Glomerular endothelial cell (primary cell): ENCODE measurements at regions not wholly inside any gene's neighbourhood (a gene's known extent, or its start where the extent isn't known, plus 50 kb on each side); places are given as distances from the start of the nearest gene placed in this dataset.
A peak's percentile ranks its signal among the peaks of the same experiment; 100 is the strongest.

ENCODE experiments used
- DNase-seq: peaks from one replicate; pipeline ENCODE4 v3.0.0-alpha.2; 2011; ENCODE audit warnings: low read depth, low spot score; ENCODE audit errors: extremely low read depth

DNA sequence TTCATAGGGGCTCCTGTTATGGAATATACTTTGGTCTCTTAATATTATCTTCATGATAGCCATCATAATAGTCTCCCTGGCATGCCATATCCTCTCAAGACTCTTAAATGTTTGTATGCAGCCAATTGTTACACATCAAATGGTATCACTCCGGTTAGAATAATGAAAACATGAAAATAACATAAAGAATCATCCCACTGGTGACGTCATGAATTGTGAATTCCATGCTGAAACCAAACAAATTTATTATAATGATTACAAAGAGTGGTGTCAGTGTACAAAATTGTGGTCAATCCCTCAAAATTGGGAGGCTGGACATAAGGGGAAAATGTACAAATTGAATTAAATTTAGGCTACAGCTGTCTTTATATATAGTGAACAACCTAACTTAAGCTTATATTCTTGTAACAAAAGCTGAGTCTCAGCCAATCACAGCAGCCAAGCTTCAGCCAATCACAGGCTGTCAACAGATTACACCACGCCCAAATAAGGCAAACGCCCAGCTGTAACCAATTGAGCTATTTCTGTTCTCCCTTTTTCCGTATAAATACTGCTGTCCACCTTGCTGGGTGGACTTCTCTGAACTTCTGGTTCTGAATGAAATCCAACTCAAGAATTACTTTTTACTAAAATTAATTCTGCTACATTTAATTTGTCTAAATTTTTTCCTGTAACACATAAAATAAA is 156.1 kb downstream of the CHD9NB start:
- DNase-seq, result no peak

DNA sequence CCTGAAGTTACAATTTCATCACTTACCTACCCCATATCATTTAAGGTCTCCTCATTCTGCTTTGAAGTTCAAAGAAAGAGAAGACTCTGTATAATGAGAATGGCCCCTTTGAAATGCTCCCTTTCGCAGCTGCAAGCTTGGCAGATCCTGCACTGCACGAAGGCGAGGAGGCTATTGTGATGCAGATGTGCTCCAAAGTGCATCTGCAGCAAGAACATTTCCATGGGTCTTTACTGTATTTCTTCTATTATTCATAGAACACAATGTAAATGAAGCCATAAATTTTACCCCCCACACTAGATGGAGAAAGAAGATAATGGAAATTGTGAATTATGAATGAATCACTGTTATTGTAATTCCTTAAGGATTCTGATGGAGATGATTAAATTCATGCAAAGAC is 178.7 kb downstream of the CHD9NB start:
- DNase-seq, result no peak

DNA sequence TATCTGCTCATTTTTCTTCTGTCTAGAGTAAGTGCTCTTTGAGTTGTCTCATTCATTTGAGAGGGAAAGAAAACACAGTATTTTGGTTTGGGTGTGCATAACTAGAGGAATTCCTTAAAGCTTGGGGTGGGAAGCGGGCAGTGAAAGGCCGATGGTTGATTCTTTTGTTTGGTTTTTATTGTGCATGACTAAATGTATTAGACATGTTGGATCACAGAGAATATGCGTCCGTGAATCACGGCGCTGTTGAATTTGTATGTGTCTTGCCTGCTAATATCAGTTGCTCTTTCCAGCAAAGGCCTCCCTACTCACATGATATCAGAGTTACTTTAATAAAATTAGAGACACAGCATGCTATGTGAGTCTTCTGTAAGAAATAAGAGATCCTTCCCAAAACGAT is 180.0 kb downstream of the CHD9NB start:
- no peak for DNase-seq

DNA sequence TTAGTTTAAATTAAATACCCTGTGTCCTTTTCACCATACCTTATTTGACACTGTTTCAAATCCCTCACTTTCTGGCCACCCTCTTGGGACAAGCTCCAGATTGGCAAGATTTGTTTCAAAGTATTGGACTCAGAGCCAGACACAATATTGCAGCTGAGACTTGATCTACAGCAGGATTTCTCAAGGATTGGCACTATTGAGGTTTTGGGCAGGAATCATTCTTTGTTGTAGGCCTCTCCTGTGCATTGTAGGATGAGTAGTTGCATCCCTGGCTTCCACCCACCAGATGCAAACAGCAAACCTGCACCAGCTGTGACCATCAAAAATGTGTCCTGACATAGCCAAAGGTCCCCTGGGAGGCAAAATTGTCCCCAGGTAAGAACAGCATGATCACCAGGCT is 181.2 kb downstream of the CHD9NB start:
- DNase-seq, result no peak

DNA sequence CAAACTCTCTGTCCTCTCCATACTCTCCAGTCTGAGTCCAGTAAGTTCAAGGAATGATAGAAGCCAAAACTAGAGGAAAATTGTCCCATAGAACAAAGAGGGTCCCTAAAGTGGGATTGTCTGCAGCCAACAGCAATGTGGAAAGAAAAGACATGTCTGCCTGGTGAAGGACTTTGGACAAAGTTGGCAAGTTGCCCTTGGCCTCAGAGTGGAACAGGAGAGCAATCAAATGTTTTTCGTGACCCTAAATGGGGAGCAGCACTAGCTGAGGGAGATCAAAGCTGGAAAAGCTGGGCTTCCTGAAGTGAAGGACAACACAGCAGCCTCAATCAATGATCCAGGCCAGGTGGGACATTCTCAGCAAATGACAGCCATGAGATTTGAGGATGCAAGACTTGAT is 183.5 kb downstream of the CHD9NB start:
- DNase-seq, result no peak

DNA sequence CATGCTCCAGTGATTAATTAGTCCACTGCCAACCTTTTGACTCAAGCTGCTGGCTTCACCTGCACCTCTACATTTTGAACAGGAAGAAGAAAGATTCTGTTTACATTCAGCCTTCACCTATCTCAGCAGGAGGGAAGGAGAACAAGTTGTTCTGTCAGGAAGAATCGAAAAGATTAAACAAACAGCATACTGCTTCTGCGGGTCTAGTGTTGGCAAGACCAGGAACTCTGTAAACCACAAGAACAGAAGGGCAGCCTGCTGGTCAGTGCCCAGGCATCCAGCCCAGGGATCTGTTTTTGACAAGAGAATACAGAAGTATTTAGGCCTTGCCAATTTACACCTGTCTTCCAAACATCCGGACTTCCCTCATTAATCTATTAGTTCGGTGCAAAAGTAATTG is 189.7 kb downstream of the CHD9NB start:
- DNase-seq, result no peak

DNA sequence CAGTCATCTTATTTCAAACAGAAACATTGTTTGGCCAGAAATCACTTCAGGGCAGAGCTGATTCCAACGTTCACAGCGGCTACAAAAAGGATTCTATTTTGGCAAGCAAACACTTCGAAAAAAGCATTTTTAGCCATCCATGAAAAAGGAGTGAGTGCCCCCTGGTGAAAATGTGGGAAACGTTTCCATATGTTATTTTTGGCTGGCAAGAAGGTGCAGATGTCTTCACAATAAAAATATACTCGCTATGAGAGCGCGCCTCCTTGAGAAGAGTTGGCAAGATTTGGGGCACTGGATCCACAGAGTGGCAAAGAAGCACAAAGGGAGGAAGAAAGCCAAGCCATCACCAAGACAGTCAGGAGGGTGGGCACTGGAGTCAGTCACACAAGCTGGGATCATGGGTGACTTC is 191.1 kb downstream of the CHD9NB start:
- DNase-seq, result no peak

DNA sequence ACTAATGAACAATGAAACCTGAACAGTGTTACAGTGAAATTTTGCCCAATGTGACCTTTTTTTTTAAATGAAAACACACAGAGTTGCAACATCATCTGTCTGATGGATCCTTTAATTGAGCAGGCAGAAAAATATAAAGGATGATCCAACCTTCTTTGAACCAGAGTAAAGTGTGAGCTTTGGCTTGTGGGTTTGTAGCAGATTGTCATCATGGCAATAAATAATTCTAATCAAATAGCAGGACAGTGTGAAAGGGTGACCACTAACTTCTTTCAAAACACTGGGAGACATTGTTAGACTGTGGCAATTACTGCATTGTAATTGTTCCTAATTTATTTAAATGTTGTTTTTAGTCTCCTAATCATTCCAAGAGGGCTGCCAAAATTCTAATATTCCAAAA is 197.2 kb downstream of the CHD9NB start:
- DNase-seq, result no peak

DNA sequence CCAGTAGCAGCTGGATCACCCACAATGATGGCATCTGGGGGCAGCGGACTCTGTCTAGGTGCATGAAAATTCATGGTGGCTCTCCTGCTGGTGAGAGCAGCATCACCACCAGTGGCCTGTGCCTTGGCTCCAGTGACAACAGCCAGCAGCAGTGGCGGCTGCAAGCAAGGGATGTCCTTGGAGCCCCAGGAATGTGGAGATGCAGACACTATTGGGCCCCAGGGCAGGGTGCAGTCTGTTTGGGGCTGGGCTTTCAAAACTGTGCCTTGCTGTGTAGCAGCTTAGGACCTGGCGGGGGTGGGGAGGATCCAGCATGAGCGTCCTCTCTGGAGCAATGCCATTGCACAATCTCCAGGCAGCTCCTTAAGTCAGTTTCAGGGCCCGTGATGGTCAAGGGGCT is 199.7 kb downstream of the CHD9NB start:
- DNase-seq, result no peak

DNA sequence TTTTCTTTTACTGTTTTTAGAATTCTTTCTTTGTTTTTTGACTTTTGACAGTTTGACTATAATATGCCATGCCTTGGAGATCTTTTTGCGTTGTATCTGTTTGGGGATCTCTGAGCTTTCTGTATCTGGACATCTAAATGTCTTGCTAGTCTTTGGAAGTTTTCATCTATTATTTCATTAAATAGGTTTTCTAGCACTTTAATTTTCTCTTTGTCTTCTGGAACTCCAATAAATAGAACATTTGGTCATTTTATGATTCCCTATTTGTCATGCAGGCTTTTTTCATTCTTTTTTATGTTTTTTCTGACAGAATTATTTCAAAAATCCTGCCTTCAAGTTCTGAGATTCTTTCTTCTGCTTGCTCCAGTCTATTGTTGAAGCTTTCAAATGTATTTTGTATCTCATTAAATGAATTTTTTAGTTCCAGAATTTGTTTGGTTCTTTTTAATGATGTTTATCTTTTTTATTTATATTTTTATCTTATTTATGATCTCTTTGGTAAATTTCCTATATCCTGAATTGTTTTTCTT is 201.4 kb downstream of the CHD9NB start:
- no peak for DNase-seq

DNA sequence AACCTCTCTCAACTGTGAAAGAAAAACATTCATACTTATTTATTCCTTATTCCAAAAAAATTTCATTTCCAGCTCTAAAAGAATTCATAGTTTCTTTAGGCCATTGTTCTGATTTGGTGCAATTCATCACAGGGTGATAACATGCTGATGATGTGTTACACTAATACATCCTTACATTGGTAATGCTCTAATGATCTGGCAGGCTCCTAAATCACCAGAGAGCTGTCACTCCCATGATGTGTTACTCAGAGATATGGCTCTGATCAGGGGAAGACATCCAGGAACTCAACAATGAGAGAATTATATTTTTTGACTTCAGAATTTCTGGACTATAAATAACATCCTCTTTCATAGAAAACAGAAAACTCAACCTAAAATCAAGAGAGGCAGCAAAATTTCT is 209.3 kb downstream of the CHD9NB start:
- no peak for DNase-seq

DNA sequence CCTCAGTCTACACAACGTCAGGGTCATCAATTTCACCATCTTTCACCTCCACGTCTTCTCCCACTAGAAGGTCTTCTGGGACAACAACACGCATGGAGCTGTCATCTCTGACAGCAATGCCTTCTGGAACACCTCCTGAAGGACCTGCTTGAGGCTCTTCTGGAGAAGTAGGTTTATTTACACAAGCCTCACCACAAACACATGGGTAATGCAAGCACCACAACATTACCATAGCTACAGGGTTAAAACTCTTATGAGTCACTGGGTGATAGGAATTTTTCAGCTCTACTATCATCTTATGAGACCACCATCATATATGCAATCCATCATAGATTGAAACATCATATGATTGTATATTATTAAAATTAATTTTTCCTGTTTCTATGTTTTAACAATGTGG is 215.4 kb downstream of the CHD9NB start:
- DNase-seq, result no peak

DNA sequence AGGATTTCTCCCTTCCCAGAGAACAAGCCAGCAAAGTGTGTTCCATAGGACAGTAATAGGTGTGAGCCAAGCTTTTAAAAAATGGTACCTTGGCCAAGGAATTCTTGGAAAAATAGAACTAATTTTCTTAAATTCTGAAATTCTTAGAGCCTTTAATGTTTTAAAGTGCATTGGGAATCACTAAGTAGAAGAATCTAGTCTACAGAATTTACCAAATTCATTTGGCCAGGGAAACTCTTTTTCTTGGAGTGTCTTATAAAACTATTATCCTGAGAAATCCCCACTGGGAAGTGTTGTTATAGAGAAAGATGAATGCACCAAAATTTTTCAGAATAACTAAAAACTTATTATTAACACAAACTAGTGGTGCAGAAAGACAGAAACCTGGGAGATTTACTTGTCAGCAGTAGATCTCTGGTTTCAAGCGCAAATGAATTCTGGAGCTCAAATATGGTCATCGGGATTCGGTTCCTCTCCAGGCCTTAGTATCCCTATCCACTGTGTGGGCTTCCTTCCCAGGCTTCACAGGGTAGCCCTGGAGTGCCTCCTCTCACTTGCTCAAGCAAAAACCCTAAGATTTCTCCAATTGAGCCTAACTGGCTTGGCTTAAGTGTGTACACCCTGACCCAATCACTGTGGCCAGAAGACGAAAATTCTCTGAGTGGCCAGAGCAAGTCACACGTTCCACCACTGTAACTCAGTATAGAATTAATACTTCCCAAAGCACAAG is 217.8 kb downstream of the CHD9NB start:
- DNase-seq, result no peak

DNA sequence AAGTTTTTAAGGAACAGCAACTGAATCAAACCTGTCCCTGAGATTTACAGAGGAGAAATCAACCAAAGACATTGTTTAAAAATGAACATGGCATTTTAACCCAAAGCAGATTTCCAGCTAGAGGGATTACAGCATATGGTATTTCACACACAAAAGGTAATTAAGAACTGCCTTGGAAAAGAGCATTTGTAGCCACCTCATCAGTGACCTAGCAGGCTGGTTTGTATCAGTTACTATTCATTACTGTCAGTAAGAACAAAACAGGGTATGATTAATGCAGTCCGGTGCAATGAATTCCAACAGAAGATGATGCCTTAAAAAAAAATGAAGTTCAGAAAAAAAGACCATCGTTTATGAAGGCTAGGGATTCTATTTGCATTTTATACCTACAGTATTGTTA is 219.9 kb downstream of the CHD9NB start:
- no peak for DNase-seq

DNA sequence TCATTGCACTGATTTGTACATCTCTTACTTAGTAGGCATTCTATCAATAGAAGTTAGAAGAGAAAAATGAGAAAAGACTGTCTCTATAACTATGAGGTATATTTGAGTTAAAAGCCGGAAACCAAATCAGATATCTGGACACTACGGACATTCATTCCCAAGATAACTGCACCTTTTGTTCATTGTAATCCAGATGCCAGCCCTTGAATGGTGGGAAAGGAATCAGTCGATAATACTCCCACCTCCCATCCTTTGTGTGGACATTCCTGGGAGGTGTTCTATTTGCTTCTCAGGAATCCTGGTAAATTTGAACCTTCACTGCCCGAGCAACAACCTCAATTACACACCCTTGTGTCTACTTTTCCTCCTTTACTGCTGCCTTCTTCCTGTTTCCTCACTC is 225.2 kb downstream of the CHD9NB start:
- no peak for DNase-seq

DNA sequence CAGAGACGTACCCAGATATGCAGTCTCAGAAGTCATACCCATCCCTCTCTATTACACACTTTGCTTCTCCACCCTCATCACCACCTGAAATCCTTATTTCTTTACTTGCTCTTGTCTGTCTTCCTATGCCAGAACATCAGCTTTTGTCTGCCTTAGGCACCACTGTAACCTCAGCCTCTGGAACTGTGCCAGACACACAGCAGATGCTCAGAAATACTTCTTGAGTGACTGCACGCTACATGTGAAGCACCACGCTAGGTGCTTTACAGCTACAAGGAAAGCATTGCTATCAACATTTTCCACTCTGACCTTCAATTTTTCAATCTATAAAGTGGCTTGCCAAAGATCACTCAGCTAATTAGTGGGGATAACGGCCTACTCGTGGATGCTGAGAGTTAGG is 226.8 kb downstream of the CHD9NB start:
- no peak for DNase-seq

DNA sequence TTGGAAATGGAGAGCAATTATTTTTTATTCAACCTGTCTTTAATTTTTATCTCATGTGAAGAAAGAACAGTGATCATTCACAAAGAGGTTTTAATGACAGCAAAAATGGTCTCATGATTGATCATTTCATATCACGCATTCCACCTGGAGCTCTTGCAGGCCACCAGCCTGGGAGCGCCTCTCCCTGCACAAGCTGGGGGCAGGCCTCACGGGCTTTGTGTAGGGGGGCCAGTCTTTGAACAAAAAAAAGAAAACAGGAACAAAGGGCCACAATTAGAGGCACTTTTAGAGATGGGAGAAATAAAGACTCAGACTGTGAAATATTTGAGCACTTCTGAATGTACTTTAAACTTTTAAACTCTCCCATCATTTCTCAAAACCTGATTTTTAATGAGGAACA is 232.9 kb downstream of the CHD9NB start:
- no peak for DNase-seq

DNA sequence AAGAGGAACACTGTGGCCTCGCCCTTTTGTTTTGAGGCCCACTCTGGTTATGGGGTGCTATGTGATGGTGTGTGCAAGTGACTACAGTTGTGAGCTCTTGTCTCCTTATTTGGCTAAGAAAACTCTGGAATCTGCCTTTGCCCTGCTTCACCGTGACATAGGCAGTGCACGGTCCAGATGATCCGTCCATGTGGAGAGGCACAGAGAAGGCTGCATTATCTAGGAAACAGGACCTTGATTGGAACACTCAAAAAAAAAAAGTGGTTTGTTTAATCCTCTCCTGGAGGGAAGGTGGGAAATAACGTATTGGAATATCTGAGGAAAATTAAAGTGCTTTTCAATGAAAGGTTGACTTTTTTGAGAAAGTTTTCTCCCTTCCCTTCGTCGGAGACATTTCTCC is 233.3 kb downstream of the CHD9NB start:
- DNase-seq, result no peak

DNA sequence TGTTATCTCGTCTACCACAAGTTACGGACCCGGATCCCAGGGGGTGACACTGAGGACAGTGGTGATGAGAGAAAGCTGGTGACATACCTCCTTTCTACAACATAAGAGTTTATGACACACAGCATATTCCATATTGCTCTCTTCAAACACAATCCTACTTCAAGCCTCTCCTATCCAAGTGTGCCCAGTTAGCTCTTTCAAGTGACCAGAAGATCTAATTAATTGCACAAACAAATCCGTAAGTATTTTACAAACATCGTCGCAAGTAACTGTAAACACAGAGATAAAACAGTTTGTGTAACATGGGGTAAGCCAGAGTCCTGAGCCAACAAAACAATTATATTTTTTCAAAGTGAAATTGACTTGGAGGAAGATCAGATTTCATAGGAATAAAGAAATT is 235.0 kb downstream of the CHD9NB start:
- no peak for DNase-seq

DNA sequence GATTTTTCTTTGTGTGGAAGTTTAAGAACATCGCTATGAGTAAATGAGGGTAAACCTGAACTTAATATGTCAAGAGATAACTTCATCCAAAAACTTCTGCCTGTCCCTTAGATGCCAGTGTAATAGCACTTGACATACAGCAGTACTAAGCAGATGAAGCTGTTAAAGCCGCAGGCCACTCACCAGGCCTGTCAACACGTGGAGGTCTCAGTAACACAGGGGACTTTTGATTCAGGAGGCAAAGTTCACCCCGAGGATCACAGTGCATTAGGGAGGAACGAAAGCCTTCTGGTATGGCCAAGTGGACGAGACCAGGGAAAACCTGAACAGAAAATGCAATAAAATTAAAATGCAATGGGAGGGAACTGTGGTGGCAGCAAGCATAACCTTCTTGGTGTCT is 235.7 kb downstream of the CHD9NB start:
- DNase-seq, result no peak

DNA sequence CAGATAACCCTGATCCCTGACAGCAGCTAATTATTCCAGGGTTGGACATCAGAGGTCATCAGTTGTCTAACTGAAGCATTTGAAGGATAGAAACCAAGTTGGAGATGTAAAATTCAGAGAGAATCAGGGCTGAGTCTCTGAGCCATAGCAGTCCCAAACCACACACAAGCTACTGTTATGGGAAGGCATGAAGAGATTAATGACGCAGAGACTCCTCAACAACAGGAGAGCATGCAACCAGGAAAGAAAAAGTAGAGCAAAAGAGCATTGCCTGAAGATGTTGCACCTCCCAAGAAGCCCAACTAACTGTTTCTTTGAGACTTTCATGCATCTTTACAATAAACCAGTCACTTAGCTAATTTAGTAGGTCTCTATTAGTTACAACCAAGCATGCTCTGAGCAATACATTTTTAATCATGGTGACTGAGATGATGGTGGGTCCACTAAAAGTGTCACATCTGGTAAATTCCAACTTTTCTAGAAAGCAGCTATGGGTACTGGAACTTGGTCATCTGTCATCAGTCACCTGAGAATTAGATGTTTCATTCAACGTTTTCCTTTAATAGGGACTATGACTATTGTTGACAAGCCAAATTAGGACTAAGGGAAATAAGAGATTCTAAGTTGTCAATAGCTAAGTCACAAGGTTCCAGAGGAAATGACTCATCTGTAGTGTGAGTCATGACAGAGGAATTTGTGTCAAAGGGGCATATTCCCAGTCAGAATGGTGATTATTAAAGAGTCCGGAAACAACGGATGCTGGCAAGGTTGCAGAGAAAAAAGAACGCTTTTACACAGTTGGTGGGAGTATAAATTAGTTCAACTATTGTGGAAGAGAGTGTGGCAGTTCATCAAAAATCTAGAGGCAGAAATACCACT is 239.8 kb downstream of the CHD9NB start:
- peak; percentile 10 for DNase-seq
